ENCODE measurements at regions not wholly inside any gene's neighbourhood (a gene's known extent, or its start where the extent isn't known, plus 50 kb on each side); places are given as distances from the start of the nearest gene placed in this dataset.

DNA sequence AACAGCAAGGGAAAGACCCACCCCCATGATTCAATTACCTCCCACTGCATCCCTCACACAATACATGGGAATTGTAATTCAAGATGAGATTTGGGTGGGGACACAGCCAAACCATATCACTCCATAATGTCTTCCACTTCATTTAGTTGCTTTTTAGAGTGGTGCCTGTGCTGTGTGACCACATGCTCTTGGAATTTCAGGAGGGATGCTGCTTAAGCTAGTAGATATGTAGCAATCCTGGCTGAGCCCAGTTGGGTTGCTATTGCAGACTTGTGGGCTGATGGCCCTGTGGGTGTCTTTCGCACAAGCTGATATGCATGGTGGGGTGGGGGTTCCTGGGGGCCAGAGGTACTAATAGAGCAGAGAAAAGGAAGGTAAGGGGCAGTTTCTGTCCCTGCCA, 160.4 kb upstream of the SYT6 start:
- Mint-ChIP-seq H3K27me3 (ENCODE audit: low read depth) (no peaks in the 10 kb centered on the region; the same call in 1 of the 2 replicates), H3K4me3 (no peak overlapping the region), H3K27ac (peak overlapping the region in 1 of 3 experiments; percentile 71; a peak in 1 of 7 replicates), H3K9me3 (no peaks in the 10 kb centered on the region; a peak in 1 of 5 replicates), H3K36me3 (ENCODE audit: insufficient read depth in 1 of 3, low read depth in 3 of 3) (no peaks in the 10 kb centered on the region), H3K4me1 (no peaks in the 10 kb centered on the region)
- H2BK15ac ChIP-seq (ENCODE audit: low read depth, low read length): no peak overlapping the region
- no peaks in the 10 kb centered on the region for H3K79me1 ChIP-seq (ENCODE audit: insufficient read depth, low read depth, low read length, poor library complexity, severe bottlenecking)
- H2BK12ac ChIP-seq (ENCODE audit: insufficient read length, low read depth, low read length): no peak overlapping the region
- no peak overlapping the region for H2BK5ac ChIP-seq (ENCODE audit: insufficient read length, low read length)
- no peak overlapping the region for H4K8ac ChIP-seq (replicated peaks; ENCODE audit: insufficient read length, low read depth, low read length)
- H2AFZ ChIP-seq (ENCODE audit: low read length): no peak overlapping the region
- no peak overlapping the region for H3K23ac ChIP-seq (ENCODE audit: insufficient read length, low read depth, low read length)
- H3K27me3 ChIP-seq (ENCODE audit: insufficient read depth, low read length): no peaks in the 10 kb centered on the region
- H3T11ph ChIP-seq (ENCODE audit: low read length): no peak overlapping the region
- no peak overlapping the region for H2BK120ac ChIP-seq (ENCODE audit: low read depth, low read length, poor library complexity, severe bottlenecking)
- WGBS (ENCODE audit: extremely low coverage, insufficient read length, low lambda C conversion rate): no CpG with 5 or more reads among the region's 1 CpG
- TF ChIP-seq, protein P1, sequence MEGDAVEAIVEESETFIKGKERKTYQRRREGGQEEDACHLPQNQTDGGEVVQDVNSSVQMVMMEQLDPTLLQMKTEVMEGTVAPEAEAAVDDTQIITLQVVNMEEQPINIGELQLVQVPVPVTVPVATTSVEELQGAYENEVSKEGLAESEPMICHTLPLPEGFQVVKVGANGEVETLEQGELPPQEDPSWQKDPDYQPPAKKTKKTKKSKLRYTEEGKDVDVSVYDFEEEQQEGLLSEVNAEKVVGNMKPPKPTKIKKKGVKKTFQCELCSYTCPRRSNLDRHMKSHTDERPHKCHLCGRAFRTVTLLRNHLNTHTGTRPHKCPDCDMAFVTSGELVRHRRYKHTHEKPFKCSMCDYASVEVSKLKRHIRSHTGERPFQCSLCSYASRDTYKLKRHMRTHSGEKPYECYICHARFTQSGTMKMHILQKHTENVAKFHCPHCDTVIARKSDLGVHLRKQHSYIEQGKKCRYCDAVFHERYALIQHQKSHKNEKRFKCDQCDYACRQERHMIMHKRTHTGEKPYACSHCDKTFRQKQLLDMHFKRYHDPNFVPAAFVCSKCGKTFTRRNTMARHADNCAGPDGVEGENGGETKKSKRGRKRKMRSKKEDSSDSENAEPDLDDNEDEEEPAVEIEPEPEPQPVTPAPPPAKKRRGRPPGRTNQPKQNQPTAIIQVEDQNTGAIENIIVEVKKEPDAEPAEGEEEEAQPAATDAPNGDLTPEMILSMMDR (conservative IDR thresholded peaks at IDR 0.05): no peak
- no peak overlapping the region for H3K4ac ChIP-seq (ENCODE audit: low read depth, low read length)
- H3K9ac ChIP-seq (ENCODE audit: extremely low read depth, insufficient read length, low read length): no peak overlapping the region
- H2AK5ac ChIP-seq (ENCODE audit: insufficient read length, low read length): no peak overlapping the region
- no peak overlapping the region for H4K5ac ChIP-seq (ENCODE audit: insufficient read length, low read depth, low read length)
- H3K18ac ChIP-seq (ENCODE audit: insufficient read length, low read depth, low read length): no peak overlapping the region
- no peak overlapping the region for H3K56ac ChIP-seq (ENCODE audit: insufficient read length, low read depth, low read length)
- no peak overlapping the region for H3K27ac ChIP-seq (ENCODE audit: insufficient read length, low read depth, low read length)
- no peak overlapping the region for H2BK20ac ChIP-seq (ENCODE audit: low read depth, low read length, poor library complexity, severe bottlenecking)
- no peaks in the 10 kb centered on the region for H3K23me2 ChIP-seq (ENCODE audit: insufficient read length, low read depth, low read length, poor library complexity, severe bottlenecking)
- H3K79me2 ChIP-seq (ENCODE audit: insufficient read depth, low read length): no peaks in the 10 kb centered on the region
- H3K4me2 ChIP-seq (ENCODE audit: insufficient read depth, insufficient read length, low read length): no peak overlapping the region
- no peaks in the 10 kb centered on the region for H4K20me1 ChIP-seq (ENCODE audit: control insufficient read depth, insufficient read depth, insufficient read length)
- no peak for DNase-seq
- H3K4me1 ChIP-seq (ENCODE audit: insufficient read depth, low read length): no peaks in the 10 kb centered on the region
- H4K91ac ChIP-seq (ENCODE audit: insufficient read length, low read depth, low read length): no peak overlapping the region
- no peaks in the 10 kb centered on the region for H3K9me3 ChIP-seq (ENCODE audit: control insufficient read depth, low read depth, low read length)
- no peak overlapping the region for H3K14ac ChIP-seq (ENCODE audit: insufficient read depth, low read length)
